HG02798 (cell line): ENCODE measurements at regions not wholly inside any gene's neighbourhood (a gene's known extent, or its start where the extent isn't known, plus 50 kb on each side); places are given as distances from the start of the nearest gene placed in this dataset.

Source experiments
- ATAC-seq: cut with Tn5 transposase; IDR thresholded peaks from one replicate; pipeline ENCODE4 v1.9.1; 2021; ENCODE audit warnings: mild to moderate bottlenecking; ENCODE audit not compliant: unreplicated experiment, poor library complexity

- ATAC-seq = no peak
Observed at GRCh38 chr6:104252276-104252675, 607.4 kb downstream of the HACE1 start.

- no peak for ATAC-seq
Observed at GRCh38 chr6:104251651-104252050, 608.1 kb downstream of the HACE1 start.

GRCh38 chr6:104240865-104241264 is 618.9 kb downstream of the HACE1 start:
- ATAC-seq = no peak

GRCh38 chr6:104239971-104240370 is 619.7 kb downstream of the HACE1 start:
- no peak for ATAC-seq

- no peak for ATAC-seq
Observed at GRCh38 chr6:104229057-104229456, 630.7 kb downstream of the HACE1 start.

- no peak for ATAC-seq
Observed at GRCh38 chr6:104227508-104227907, 632.2 kb downstream of the HACE1 start.

- ATAC-seq = no peak
Observed at GRCh38 chr6:104226790-104227446, 632.8 kb downstream of the HACE1 start.

GRCh38 chr6:104218116-104218515 is 641.6 kb downstream of the HACE1 start:
- ATAC-seq = no peak

GRCh38 chr6:104214901-104215300 is 644.8 kb downstream of the HACE1 start:
- ATAC-seq = no peak

GRCh38 chr6:104212977-104213668 is 646.6 kb downstream of the HACE1 start:
- no peak for ATAC-seq

GRCh38 chr6:104207635-104208034 is 652.1 kb downstream of the HACE1 start:
- no peak for ATAC-seq

- no peak for ATAC-seq
Observed at GRCh38 chr6:104201557-104201956, 658.2 kb downstream of the HACE1 start.

GRCh38 chr6:104187616-104188015 is 672.1 kb downstream of the HACE1 start:
- ATAC-seq = no peak

GRCh38 chr6:104186831-104187230 is 672.9 kb downstream of the HACE1 start:
- no peak for ATAC-seq

- no peak for ATAC-seq
Observed at GRCh38 chr6:104183816-104184435, 675.8 kb downstream of the HACE1 start.

GRCh38 chr6:104182811-104183210 is 676.9 kb downstream of the HACE1 start:
- no peak for ATAC-seq

GRCh38 chr6:104173668-104174067 is 686.1 kb downstream of the HACE1 start:
- ATAC-seq = no peak

- ATAC-seq = no peak
Observed at GRCh38 chr6:104170401-104170800, 689.3 kb downstream of the HACE1 start.

- ATAC-seq = no peak
Observed at GRCh38 chr6:104166055-104166668, 693.6 kb downstream of the HACE1 start.

- ATAC-seq = no peak
Observed at GRCh38 chr6:104162036-104162669, 697.6 kb downstream of the HACE1 start.
